Activated CD4-positive, alpha-beta T cell treated with anti-CD3 and anti-CD28 coated beads for 36 hours (primary cell): ENCODE measurements at regions not wholly inside any gene's neighbourhood (a gene's known extent, or its start where the extent isn't known, plus 50 kb on each side); places are given as distances from the start of the nearest gene placed in this dataset.
"Not testable (repeated sequence)": the region's sequence is repeated elsewhere in the genome, so short reads cannot be mapped to it uniquely, and the experiment has no call there.

Experiments used
- ATAC-seq: fragments of 200-7000 bp; cut with Tn5 transposase; one replicate; pipeline ENCODE4 v1.10.0; 2021; ENCODE audit warnings: mild to moderate bottlenecking, moderate library complexity
- CTCF ChIA-PET: fragments of 350-600 bp; sonication (Branson Sonifier 250); formaldehyde crosslinking; loops from one replicate; lab custom pipeline; 2021; ENCODE audit warnings: antibody characterized with exemption; lab: Charles Lee
- POLR2A ChIA-PET: fragments of 350-600 bp; sonication (Branson Sonifier 250); formaldehyde crosslinking; loops from one replicate; lab custom pipeline; 2021; ENCODE audit warnings: antibody characterized with exemption, inconsistent platforms; lab: Charles Lee
- DNase-seq: peaks from one replicate; pipeline ENCODE4 v3.0.0-alpha.2; 2020
- H3K27ac Mint-ChIP-seq: one replicate; pipeline ENCODE4 v1.8.0; 2021; ENCODE audit warnings: mixed read lengths
- H3K27me3 Mint-ChIP-seq: one replicate; pipeline ENCODE4 v1.8.0; 2021; ENCODE audit warnings: mixed read lengths
- H3K36me3 Mint-ChIP-seq: one replicate; pipeline ENCODE4 v1.8.0; 2021; ENCODE audit warnings: low read depth, mixed read lengths
- H3K4me1 Mint-ChIP-seq: one replicate; pipeline ENCODE4 v1.8.0; 2021; ENCODE audit warnings: mixed read lengths
- H3K4me3 Mint-ChIP-seq: one replicate; pipeline ENCODE4 v1.8.0; 2021; ENCODE audit warnings: mild to moderate bottlenecking, moderate library complexity, mixed read lengths
- H3K9me3 Mint-ChIP-seq: one replicate; pipeline ENCODE4 v1.8.0; 2021; ENCODE audit warnings: low read depth, mixed read lengths
- intact Hi-C, 2 experiments: fragments of 100-400 bp; cut with DNase I in 1 of 2; cut with micrococcal nuclease in 1 of 2; formaldehyde crosslinking; loops; one replicate each; pipeline versions ENCODE4 v1.14.2 to v1.15.1; 2022 to 2024; cut with DNase I, micrococcal nuclease

- no peaks in the 10 kb centered on the region for H3K36me3 Mint-ChIP-seq
- no peaks in the 10 kb centered on the region for H3K4me1 Mint-ChIP-seq
- ChIA-PET POLR2A (no interaction called here), CTCF (no interaction called here)
- ATAC-seq (no peak), DNase-seq (no peak)
- H3K9me3 Mint-ChIP-seq, result peaks cover 10% of the 10 kb centered on the region
- no peak overlapping the region for H3K4me3 Mint-ChIP-seq
- no peaks in the 10 kb centered on the region for H3K27me3 Mint-ChIP-seq
- H3K27ac Mint-ChIP-seq, result no peak overlapping the region
- intact Hi-C loops, result no loop called here
These were observed 479.8 kb upstream of the IMPG1 start for GRCh38 chr6:76552268-76552667.

GRCh38 chr6:76533661-76534060 lies 461.2 kb upstream of the IMPG1 start:
- ChIA-PET CTCF (no interaction called here), POLR2A (no interaction called here)
- Mint-ChIP-seq H3K27me3 (no peaks in the 10 kb centered on the region), H3K4me1 (no peaks in the 10 kb centered on the region), H3K4me3 (no peak overlapping the region), H3K36me3 (no peaks in the 10 kb centered on the region), H3K9me3 (peaks cover 11% of the 10 kb centered on the region), H3K27ac (no peak overlapping the region)
- ATAC-seq (no peak), DNase-seq (no peak)
- intact Hi-C loops, result no loop called here

- no peak for DNase-seq
- H3K27ac Mint-ChIP-seq, result no peak overlapping the region
- no peak for ATAC-seq
- no peaks in the 10 kb centered on the region for H3K4me1 Mint-ChIP-seq
- no peak overlapping the region for H3K4me3 Mint-ChIP-seq
- no peaks in the 10 kb centered on the region for H3K36me3 Mint-ChIP-seq
- ChIA-PET POLR2A (no interaction called here), CTCF (interaction anchor here (0.6 kb wide), 1 partner anchor 16 kb away, joined by 3 read pairs; no protein-coding TSS in a partner anchor)
- H3K9me3 Mint-ChIP-seq, result peaks cover 14% of the 10 kb centered on the region
- no peaks in the 10 kb centered on the region for H3K27me3 Mint-ChIP-seq
- intact Hi-C loops, result no loop called here
These were observed 460.2 kb upstream of the IMPG1 start for GRCh38 chr6:76532647-76533046.

DNA sequence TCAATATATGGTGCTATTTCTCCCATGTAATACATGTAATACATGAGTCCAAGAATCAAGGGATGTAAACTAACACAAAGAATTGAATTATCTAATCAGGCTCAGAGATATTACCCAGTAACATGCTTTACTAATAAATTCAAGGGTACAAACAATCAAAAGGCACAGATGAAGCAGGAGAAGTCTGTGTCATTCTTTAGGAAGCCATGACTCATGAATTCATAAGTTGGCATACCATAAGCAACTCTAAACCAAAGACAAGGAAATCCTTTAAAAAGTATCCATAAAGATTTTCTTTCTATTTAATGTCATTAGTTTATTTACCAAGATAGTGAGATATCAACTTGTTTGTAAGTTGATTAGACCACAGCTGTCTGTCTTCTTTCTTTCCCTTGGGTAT lies 446.0 kb upstream of the IMPG1 start:
- H3K9me3 Mint-ChIP-seq, result peaks cover 12% of the 10 kb centered on the region
- no peak overlapping the region for H3K27ac Mint-ChIP-seq
- DNase-seq (no peak), ATAC-seq (no peak)
- intact Hi-C loops, result no loop called here
- ChIA-PET CTCF (no interaction called here), POLR2A (no interaction called here)
- H3K4me1 Mint-ChIP-seq, result no peaks in the 10 kb centered on the region
- no peaks in the 10 kb centered on the region for H3K36me3 Mint-ChIP-seq
- H3K4me3 Mint-ChIP-seq, result no peak overlapping the region
- H3K27me3 Mint-ChIP-seq, result no peaks in the 10 kb centered on the region

DNA sequence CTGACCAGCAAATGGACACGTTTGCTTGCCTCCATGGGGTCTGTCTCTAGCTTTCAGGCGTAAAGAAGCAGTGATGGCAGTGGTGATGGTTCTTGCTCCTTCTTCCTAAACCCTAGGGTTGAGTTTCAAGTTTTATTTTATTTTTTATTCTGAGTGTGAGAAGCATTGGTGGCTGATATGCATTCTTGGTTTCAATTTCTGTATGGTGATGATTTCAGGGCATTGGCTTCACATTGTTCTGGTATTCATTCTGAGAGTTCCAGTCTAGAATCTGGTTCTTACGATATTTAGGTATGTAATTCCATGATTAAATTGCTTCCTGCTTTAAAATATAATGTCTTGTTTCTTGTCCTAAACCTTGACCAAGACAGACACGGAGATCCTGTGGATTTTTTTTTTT lies 444.5 kb upstream of the IMPG1 start:
- intact Hi-C loops, result no loop called here
- Mint-ChIP-seq H3K27me3 (no peaks in the 10 kb centered on the region), H3K36me3 (no peaks in the 10 kb centered on the region), H3K4me1 (no peaks in the 10 kb centered on the region), H3K27ac (no peak overlapping the region), H3K9me3 (peaks cover 13% of the 10 kb centered on the region), H3K4me3 (no peak overlapping the region)
- POLR2A ChIA-PET, result no interaction called here
- ATAC-seq, result no peak
- no peak for DNase-seq
- CTCF ChIA-PET, result interaction anchor here (1.1 kb wide), 1 partner anchor 15 kb away, joined by 3 read pairs; no protein-coding TSS in a partner anchor

- no peaks in the 10 kb centered on the region for H3K4me1 Mint-ChIP-seq
- peaks cover 4% of the 10 kb centered on the region for H3K9me3 Mint-ChIP-seq
These were observed 438.0 kb upstream of the IMPG1 start for GRCh38 chr6:76510489-76510888.

DNA sequence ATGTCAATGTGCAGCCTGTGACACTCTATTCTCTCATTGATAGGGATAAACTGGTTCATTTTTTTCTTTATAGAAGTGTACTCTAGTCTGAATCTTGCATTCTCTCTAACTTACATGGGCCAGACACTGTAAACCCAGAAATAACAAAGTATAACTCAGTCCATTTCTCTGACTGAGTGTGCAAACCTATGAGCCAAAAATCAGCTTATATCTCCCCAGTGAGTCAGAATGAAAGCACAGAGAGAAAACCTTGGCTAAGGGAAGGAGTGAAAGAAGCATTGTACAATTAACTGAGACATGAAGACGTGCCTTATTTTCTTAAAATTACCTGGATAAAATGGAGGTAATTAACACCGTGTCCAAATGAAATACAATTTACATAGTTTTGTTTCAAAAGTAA lies 436.9 kb upstream of the IMPG1 start:
- Mint-ChIP-seq H3K4me1 (no peaks in the 10 kb centered on the region), H3K36me3 (no peaks in the 10 kb centered on the region), H3K27me3 (no peaks in the 10 kb centered on the region), H3K9me3 (peaks cover 8% of the 10 kb centered on the region), H3K4me3 (no peak overlapping the region), H3K27ac (no peak overlapping the region)
- intact Hi-C loops, result no loop called here
- DNase-seq, result no peak
- ChIA-PET POLR2A (no interaction called here), CTCF (no interaction called here)
- no peak for ATAC-seq

More at GRCh38 chr6:76510489-76510888, 438.0 kb upstream of the IMPG1 start:
- Mint-ChIP-seq H3K4me3 (no peak overlapping the region), H3K36me3 (no peaks in the 10 kb centered on the region), H3K27me3 (no peaks in the 10 kb centered on the region), H3K27ac (no peak overlapping the region)
- ChIA-PET CTCF (no interaction called here), POLR2A (no interaction called here)
- ATAC-seq, result no peak
- intact Hi-C loops, result no loop called here
- no peak for DNase-seq

DNA sequence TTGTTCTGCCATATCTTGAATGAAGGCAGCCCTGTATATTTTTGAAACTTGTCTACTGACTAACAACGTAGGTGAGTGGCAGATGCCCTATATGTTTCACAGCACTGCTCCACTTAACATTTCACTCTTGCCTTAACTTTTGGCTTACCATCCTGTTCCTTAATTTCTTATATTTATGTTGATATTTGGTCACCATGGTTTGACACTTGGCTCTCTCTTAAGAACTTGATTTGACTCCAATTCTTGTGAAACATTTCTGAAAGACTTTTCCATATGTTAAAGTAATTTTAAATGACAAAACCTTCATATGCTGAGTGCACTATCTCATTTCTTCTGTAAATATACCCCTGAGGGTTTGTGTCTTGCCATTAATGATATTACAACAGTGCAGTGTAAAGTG lies 434.3 kb upstream of the IMPG1 start:
- ATAC-seq, result no peak
- ChIA-PET POLR2A (no interaction called here), CTCF (no interaction called here)
- H3K9me3 Mint-ChIP-seq, result peaks cover 4% of the 10 kb centered on the region
- DNase-seq, result no peak
- H3K36me3 Mint-ChIP-seq, result no peaks in the 10 kb centered on the region
- no peaks in the 10 kb centered on the region for H3K4me1 Mint-ChIP-seq
- H3K27ac Mint-ChIP-seq, result no peak overlapping the region
- no peaks in the 10 kb centered on the region for H3K27me3 Mint-ChIP-seq
- no peak overlapping the region for H3K4me3 Mint-ChIP-seq
- intact Hi-C loops, result no loop called here

GRCh38 chr6:76495909-76496308 lies 423.4 kb upstream of the IMPG1 start:
- Mint-ChIP-seq H3K4me1 (no peaks in the 10 kb centered on the region), H3K27ac (no peak overlapping the region), H3K9me3 (peaks cover 18% of the 10 kb centered on the region), H3K36me3 (no peaks in the 10 kb centered on the region), H3K4me3 (no peak overlapping the region), H3K27me3 (no peaks in the 10 kb centered on the region)
- ChIA-PET POLR2A (no interaction called here), CTCF (no interaction called here)
- DNase-seq, result no peak
- no peak for ATAC-seq
- intact Hi-C loops, result no loop called here

GRCh38 chr6:76491376-76491775 lies 418.9 kb upstream of the IMPG1 start:
- DNase-seq, ATAC-seq, H3K4me3 Mint-ChIP-seq, H3K27me3 Mint-ChIP-seq, CTCF ChIA-PET, H3K36me3 Mint-ChIP-seq, H3K4me1 Mint-ChIP-seq, H3K27ac Mint-ChIP-seq, intact Hi-C loops, POLR2A ChIA-PET: not testable (repeated sequence)
- peaks cover 18% of the 10 kb centered on the region for H3K9me3 Mint-ChIP-seq

- Mint-ChIP-seq H3K9me3 (peaks cover 15% of the 10 kb centered on the region), H3K27me3 (no peaks in the 10 kb centered on the region), H3K36me3 (no peaks in the 10 kb centered on the region), H3K27ac (no peak overlapping the region), H3K4me1 (no peaks in the 10 kb centered on the region), H3K4me3 (no peak overlapping the region)
- intact Hi-C loops, result no loop called here
- CTCF ChIA-PET, result no interaction called here
- POLR2A ChIA-PET, result no interaction called here
- DNase-seq (no peak), ATAC-seq (no peak)
These were observed 418.0 kb upstream of the IMPG1 start for GRCh38 chr6:76490456-76490855.

GRCh38 chr6:76481101-76481500 lies 408.6 kb upstream of the IMPG1 start:
- H3K9me3 Mint-ChIP-seq, result peaks cover 26% of the 10 kb centered on the region
- intact Hi-C loops, result no loop called here
- no peaks in the 10 kb centered on the region for H3K36me3 Mint-ChIP-seq
- no peaks in the 10 kb centered on the region for H3K27me3 Mint-ChIP-seq
- no peak overlapping the region for H3K27ac Mint-ChIP-seq
- H3K4me3 Mint-ChIP-seq, result no peak overlapping the region
- ChIA-PET CTCF (no interaction called here), POLR2A (no interaction called here)
- DNase-seq (no peak), ATAC-seq (no peak)
- H3K4me1 Mint-ChIP-seq, result no peaks in the 10 kb centered on the region

- Mint-ChIP-seq H3K36me3 (no peaks in the 10 kb centered on the region), H3K27me3 (no peaks in the 10 kb centered on the region), H3K27ac (no peak overlapping the region), H3K9me3 (peaks cover 5% of the 10 kb centered on the region), H3K4me1 (no peaks in the 10 kb centered on the region), H3K4me3 (no peak overlapping the region)
- ChIA-PET CTCF (no interaction called here), POLR2A (no interaction called here)
- ATAC-seq, result no peak
- DNase-seq, result no peak
- intact Hi-C loops, result no loop called here
These were observed 400.4 kb upstream of the IMPG1 start for GRCh38 chr6:76472858-76473257.
